GM18517 (cell line): ENCODE measurements at regions not wholly inside any gene's neighbourhood (a gene's known extent, or its start where the extent isn't known, plus 50 kb on each side); places are given as distances from the start of the nearest gene placed in this dataset.

Experiments
- ATAC-seq: cut with Tn5 transposase; IDR thresholded peaks from one replicate; pipeline ENCODE4 v1.9.1; 2021; ENCODE audit warnings: mild to moderate bottlenecking, moderate library complexity; ENCODE audit not compliant: unreplicated experiment

DNA sequence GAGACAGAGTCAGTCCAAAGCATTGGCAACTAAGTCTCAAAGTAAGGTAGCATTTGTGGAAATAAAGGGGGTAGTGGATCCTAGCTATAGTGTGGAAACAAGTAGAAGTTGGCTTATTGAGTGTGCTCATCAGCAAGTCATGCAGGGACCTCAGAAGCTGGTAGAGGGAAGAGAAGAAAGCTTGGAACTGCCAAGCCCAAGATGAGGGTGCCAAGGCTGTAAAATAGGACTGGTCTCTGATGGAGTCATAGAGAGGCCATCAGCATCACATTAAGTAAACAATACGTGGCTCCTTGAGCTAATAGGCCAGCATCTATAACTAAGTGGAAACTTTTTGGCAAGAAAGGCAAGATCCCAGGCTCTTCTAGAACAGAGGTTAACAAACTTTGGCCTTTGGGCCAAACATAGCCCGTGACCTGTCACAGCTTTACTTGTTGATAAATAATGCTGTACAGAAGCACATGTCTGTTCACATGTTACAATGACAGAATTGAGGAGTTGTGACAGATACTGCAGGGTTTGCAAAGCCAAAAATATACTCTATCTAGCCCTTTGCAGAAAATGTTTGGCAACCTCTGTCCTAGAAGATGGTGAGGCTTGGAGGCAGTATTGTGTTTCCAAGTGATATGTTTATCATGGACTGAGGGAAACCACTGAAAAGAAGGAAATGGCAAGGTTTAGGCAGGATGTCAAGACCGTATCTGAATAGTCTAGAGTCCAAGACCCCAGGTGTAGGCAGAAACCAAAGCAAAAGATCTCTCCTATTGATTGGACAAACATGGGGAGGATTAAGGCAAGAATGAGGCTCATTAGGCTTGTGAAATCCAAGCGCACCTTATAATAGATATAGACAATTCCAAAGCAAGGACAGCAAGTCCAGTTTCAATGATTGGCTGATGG, 62.5 kb upstream of the CD44 start:
- ATAC-seq = no peak

DNA sequence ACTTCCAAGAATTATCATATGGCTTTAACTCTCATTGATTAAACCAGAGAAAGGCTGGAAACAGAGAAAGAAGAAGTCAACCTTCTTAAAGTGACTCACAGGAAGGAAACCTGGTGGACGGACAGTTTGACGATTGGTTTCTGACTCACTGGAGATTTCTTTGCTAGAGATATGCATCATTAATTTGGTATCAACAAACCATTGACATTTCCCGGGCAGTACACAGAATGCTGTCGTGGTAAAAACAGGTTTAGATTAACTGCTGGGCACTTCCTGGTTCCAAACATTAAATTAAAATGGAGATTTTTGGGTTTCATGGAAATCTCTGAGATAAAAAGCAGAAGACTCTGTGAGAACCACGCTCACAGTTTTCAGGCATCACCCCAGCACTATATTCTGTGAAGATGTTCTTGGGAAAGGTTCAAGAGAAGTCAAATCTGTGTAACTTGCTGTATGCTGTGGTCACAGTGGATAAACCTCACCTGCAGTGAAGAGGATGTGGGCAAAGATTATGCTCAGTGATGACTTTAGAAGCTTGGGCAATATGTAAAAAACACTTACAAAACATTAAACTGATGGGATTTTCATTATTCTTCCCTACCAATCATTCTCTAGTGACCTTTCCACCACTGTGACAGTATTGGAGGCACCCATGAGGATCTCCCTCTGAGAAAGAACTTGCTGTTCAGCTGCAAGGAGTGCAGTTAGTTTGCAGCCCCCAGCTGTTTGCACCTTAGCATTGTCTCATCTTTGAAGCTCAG, 61.1 kb upstream of the CD44 start:
- ATAC-seq = peak; percentile 53

DNA sequence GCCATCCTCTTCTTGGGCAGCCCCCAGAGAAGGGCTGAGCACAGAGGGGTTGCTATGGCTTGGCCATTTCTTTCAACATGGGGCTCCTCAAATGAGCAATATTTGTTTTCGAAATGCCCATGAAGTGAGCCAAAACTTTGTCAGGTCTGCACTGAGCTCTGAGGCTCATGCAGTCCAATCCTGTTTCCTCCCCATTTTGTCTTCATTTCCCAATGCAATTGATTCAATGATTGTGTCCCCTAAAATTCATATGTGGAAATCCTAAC, 60.6 kb upstream of the CD44 start:
- ATAC-seq = no peak

- ATAC-seq = no peak
These were observed 59.4 kb upstream of the CD44 start for GRCh38 chr11:35079611-35080010.

- peak; percentile 61 for ATAC-seq
These were observed 56.4 kb upstream of the CD44 start for GRCh38 chr11:35082321-35083180.

DNA sequence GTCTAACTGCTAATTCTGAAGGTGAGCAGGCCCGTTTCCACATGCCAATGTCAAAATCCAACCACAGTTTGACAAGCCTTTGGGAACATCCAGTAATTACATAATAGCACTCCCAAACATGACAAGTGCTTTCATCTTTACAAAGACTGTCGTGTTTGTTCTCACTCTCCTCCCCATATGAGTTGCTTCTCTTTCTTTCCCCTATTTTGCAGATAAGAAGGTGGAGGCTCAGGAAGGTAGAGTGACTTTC, 55.9 kb upstream of the CD44 start:
- ATAC-seq = no peak

- peak; percentile 61 for ATAC-seq
These were observed 55.3 kb upstream of the CD44 start for GRCh38 chr11:35083431-35084238.

DNA sequence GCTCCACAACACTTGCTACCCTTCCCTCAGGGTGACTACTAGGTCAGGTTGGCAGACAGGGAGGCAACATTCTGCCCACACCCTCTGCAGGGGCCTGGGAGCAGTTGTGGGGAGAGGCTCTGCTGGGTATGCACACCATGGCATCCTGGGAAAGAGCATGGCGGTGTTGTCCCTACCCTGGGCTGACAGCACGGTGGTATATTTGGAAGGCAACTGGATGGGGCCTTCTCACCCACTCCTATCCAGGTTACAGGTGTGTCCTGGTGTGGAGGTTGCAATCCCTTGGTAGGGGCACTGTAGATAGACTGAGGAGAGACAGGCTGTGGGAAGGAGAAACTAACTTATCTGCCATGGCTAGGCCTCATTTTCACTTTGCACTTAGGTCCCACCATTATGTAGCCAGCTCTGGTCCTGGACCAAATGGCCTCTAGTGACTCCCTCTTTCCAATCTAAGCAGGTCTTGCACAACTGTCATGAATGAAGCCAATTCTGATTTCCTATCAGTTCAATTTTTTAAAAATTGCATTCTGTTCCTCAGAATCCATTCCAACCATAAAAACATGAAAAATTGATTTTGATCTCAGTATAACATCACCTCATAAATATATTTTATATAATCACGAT, 54.0 kb upstream of the CD44 start:
- no peak for ATAC-seq

- no peak for ATAC-seq
These were observed 53.3 kb upstream of the CD44 start for GRCh38 chr11:35085531-35086165.

DNA sequence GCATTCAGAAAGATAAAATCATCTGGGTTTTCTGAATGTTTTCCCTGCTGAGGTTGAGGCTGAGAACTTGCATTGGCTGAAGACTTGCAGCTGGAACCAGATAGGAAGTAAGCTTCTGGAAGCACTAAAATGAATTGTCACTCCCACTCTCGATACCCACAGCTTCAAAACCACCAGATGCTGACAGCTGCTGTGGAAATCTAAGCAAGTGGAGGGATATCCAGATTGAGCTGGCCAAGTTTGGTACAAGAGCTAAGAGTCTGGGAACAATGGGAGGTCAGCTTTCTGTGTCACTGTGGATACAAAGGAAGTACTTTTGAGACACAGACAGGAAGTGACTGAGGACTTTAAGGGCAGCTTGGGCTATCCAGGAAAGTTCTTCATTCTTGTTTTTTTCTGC, 51.3 kb upstream of the CD44 start:
- no peak for ATAC-seq

DNA sequence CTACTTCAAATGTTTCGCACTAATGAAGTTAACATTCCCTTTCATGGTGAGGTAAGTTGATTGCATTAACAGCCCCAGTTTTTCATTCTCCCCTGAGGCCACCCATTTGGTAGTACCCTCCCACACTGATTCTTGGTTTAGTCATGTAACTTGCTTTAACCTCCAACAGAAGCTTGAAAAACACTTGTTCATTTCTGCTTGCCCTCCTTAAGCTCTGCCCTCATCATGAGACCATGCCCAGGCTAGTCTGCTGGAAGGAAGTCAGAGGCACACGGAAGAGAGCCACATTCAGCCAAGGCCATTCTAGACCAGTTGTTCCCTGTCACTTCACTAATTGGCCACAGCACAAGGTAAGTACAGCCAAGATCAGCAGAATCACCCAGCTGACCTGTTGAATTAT, 50.7 kb upstream of the CD44 start:
- no peak for ATAC-seq

DNA sequence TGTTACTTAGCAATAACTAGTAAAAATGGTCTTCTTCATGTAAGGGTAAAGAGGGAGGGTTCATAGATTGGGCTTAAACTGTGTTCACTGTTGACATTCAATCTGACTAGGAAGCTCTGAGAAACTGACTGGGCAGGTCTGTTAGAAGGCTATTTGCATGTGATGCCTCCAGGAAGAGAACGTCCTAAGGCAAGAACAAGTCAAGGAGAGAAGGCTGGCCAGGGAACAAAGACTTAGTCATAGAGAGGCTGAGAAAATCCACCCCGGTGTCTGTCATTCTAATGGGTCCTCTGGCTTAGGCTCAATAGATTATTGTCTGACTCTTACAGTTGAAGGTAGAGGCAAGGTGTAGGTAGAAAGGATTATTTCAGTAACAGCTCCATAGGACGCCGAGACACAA, 50.3 kb upstream of the CD44 start:
- ATAC-seq = no peak
